WTC11 (cell line): ENCODE measurements at regions not wholly inside any gene's neighbourhood (a gene's known extent, or its start where the extent isn't known, plus 50 kb on each side); places are given as distances from the start of the nearest gene placed in this dataset.
A peak's percentile ranks its signal among the peaks of the same experiment; 100 is the strongest.

Source experiments
- ATAC-seq: fragments of 200-7000 bp; cut with Tn5 transposase; 2 replicates; pipeline ENCODE4 v1.10.0; 2021; ENCODE audit warnings: mild to moderate bottlenecking, moderate library complexity
- CTCF ChIA-PET: fragments of 300-600 bp; sonication (Branson Sonifier 250); formaldehyde crosslinking; loops from one replicate; lab custom pipeline; 2021; ENCODE audit warnings: antibody characterized with exemption; lab: Charles Lee
- POLR2A ChIA-PET: fragments of 350-600 bp; sonication (Branson Sonifier 250); formaldehyde crosslinking; loops from one replicate; lab custom pipeline; 2021; ENCODE audit warnings: antibody characterized with exemption; lab: Charles Lee
- DNase-seq: peaks from one replicate; pipeline ENCODE4 v3.0.0; 2021; ENCODE audit warnings: low spot score
- H3K27ac Mint-ChIP-seq: 2 replicates; pipeline ENCODE4 v1.8.0; 2021; ENCODE audit warnings: mixed read lengths
- H3K27me3 Mint-ChIP-seq: 2 replicates; pipeline ENCODE4 v1.8.0; 2021; ENCODE audit warnings: low read depth, mild to moderate bottlenecking, moderate library complexity, mixed read lengths
- H3K36me3 Mint-ChIP-seq: 2 replicates; pipeline ENCODE4 v1.8.0; 2021; ENCODE audit warnings: mixed read lengths
- H3K4me1 Mint-ChIP-seq: 2 replicates; pipeline ENCODE4 v1.8.0; 2022; ENCODE audit warnings: mixed read lengths
- H3K4me3 Mint-ChIP-seq: 2 replicates; pipeline ENCODE4 v1.8.0; 2021; ENCODE audit warnings: mild to moderate bottlenecking, moderate library complexity, mixed read lengths
- H3K9me3 Mint-ChIP-seq: 2 replicates; pipeline ENCODE4 v1.8.0; 2021; ENCODE audit warnings: mixed read lengths
- ESRRA ChIP-seq: sonication (generic); formaldehyde crosslinking; IDR thresholded peaks from 2 replicates; pipeline ENCODE4 v1.8.1; 2022; ENCODE audit warnings: mild to moderate bottlenecking, missing genetic modification reagents, borderline replicate concordance
- ETV6 ChIP-seq: sonication (generic); formaldehyde crosslinking; IDR thresholded peaks from 2 replicates; pipeline ENCODE4 v1.8.1; 2022; ENCODE audit warnings: mild to moderate bottlenecking, missing genetic modification reagents
- FOXJ3 ChIP-seq: sonication (generic); formaldehyde crosslinking; IDR thresholded peaks from 2 replicates; pipeline ENCODE4 v1.9.0; 2021; ENCODE audit warnings: missing genetic modification reagents, mild to moderate bottlenecking, borderline replicate concordance
- GTF2I ChIP-seq: fragments of 250-450 bp; sonication (Bioruptor Pico); conservative IDR thresholded peaks from 2 replicates; pipeline ENCODE4 v1.4.0; 2021; ENCODE audit warnings: mild to moderate bottlenecking
- NFYB ChIP-seq: sonication (generic); formaldehyde crosslinking; conservative IDR thresholded peaks from 2 replicates; pipeline ENCODE4 v1.8.0; 2022; ENCODE audit warnings: low read depth, missing genetic modification reagents
- RORB ChIP-seq: fragments of 250-450 bp; sonication (Bioruptor Pico); IDR thresholded peaks from 2 replicates; pipeline ENCODE4 v1.9.0; 2021; ENCODE audit warnings: mild to moderate bottlenecking
- SOX15 ChIP-seq: fragments of 250-450 bp; sonication (Bioruptor Pico); IDR thresholded peaks from 2 replicates; pipeline ENCODE4 v1.9.0; 2021; ENCODE audit warnings: mild to moderate bottlenecking
- TEAD1 ChIP-seq: sonication (generic); formaldehyde crosslinking; IDR thresholded peaks from 2 replicates; pipeline ENCODE4 v1.8.0; 2022; ENCODE audit warnings: mild to moderate bottlenecking, missing genetic modification reagents
- TP53 ChIP-seq: sonication (generic); formaldehyde crosslinking; IDR thresholded peaks from 2 replicates; pipeline ENCODE4 v1.8.1; 2023; ENCODE audit warnings: mild to moderate bottlenecking, missing genetic modification reagents
- ZNF121 ChIP-seq: sonication (generic); formaldehyde crosslinking; IDR thresholded peaks from 2 replicates; pipeline ENCODE4 v1.8.0; 2023; ENCODE audit warnings: missing genetic modification reagents
- ZNF219 ChIP-seq: sonication (generic); formaldehyde crosslinking; IDR thresholded peaks from 2 replicates; pipeline ENCODE4 v1.8.0; 2023; ENCODE audit warnings: missing genetic modification reagents, mild to moderate bottlenecking, borderline replicate concordance
- ZNF263 ChIP-seq: sonication (generic); formaldehyde crosslinking; IDR thresholded peaks from 2 replicates; pipeline ENCODE4 v1.8.1; 2022; ENCODE audit warnings: low read depth, mild to moderate bottlenecking, moderate library complexity, missing genetic modification reagents
- ZNF396 ChIP-seq: fragments of 250-450 bp; sonication (Bioruptor Pico); IDR thresholded peaks from 2 replicates; pipeline ENCODE4 v1.8.0; 2021; ENCODE audit warnings: mild to moderate bottlenecking, moderate library complexity, borderline replicate concordance
- TF ChIP-seq, protein P1 (sequence below): sonication (generic); formaldehyde crosslinking; IDR thresholded peaks from 2 replicates; pipeline ENCODE4 v1.8.0; 2022; ENCODE audit warnings: mild to moderate bottlenecking, missing genetic modification reagents
- TF ChIP-seq, protein P2 (sequence below): sonication (generic); formaldehyde crosslinking; IDR thresholded peaks from 2 replicates; pipeline ENCODE4 v1.8.1; 2022; ENCODE audit warnings: missing genetic modification reagents, borderline replicate concordance
- TF ChIP-seq, protein P3 (sequence below): sonication (generic); formaldehyde crosslinking; IDR thresholded peaks from 2 replicates; pipeline ENCODE4 v1.8.1; 2023; ENCODE audit warnings: mild to moderate bottlenecking, missing genetic modification reagents, moderate library complexity
- TF ChIP-seq, protein P4 (sequence below): fragments of 250-450 bp; sonication (Bioruptor Pico); IDR thresholded peaks from 2 replicates; pipeline ENCODE4 v1.8.0; 2021; ENCODE audit warnings: mild to moderate bottlenecking
- TF ChIP-seq, protein P5 (sequence below): sonication (generic); formaldehyde crosslinking; IDR thresholded peaks from 2 replicates; pipeline ENCODE4 v1.8.1; 2023; ENCODE audit warnings: mild to moderate bottlenecking, missing genetic modification reagents
- TF ChIP-seq, protein P6 (sequence below): sonication (generic); formaldehyde crosslinking; IDR thresholded peaks from 2 replicates; pipeline ENCODE4 v1.8.0; 2022; ENCODE audit warnings: mild to moderate bottlenecking, missing genetic modification reagents
- TF ChIP-seq, protein P7 (sequence below): sonication (generic); formaldehyde crosslinking; IDR thresholded peaks from 2 replicates; pipeline ENCODE4 v1.8.0; 2022; ENCODE audit warnings: mild to moderate bottlenecking, missing genetic modification reagents
- TF ChIP-seq, protein P8 (sequence below): sonication (generic); formaldehyde crosslinking; IDR thresholded peaks from 2 replicates; pipeline ENCODE4 v1.8.1; 2023; ENCODE audit warnings: mild to moderate bottlenecking, missing genetic modification reagents, moderate library complexity
- TF ChIP-seq, protein P9 (sequence below): sonication (generic); formaldehyde crosslinking; IDR thresholded peaks from 2 replicates; pipeline ENCODE4 v1.8.0; 2022; ENCODE audit warnings: missing genetic modification reagents
- TF ChIP-seq, protein P10 (sequence below): fragments of 250-450 bp; sonication (Bioruptor Pico); IDR thresholded peaks from 2 replicates; pipeline ENCODE4 v1.9.0; 2021; ENCODE audit warnings: mild to moderate bottlenecking

DNA sequence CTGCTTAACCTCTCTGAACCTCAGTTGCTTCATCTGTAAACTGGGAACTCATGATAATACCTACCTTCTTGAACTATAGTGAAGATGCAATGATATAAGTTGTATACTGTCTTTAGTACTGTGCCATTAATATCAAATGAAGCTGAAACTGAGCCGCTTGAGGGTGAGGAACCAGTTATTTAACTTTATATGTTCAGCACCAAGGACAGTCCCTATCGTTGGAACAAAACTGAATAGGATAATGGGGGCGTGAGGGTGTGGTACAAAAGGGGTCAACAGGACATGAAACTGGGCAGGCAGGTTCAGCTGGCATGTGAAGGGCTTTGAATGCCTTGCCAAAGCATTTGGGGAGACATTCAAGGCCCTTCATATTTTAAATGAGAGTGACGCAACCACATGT is 112.6 kb downstream of the C11orf91 start:
- H3K4me1 Mint-ChIP-seq, result peaks cover 9% of the 10 kb centered on the region
- no peaks in the 10 kb centered on the region for H3K27me3 Mint-ChIP-seq
- H3K36me3 Mint-ChIP-seq, result no peaks in the 10 kb centered on the region
- TF ChIP-seq, protein P1, sequence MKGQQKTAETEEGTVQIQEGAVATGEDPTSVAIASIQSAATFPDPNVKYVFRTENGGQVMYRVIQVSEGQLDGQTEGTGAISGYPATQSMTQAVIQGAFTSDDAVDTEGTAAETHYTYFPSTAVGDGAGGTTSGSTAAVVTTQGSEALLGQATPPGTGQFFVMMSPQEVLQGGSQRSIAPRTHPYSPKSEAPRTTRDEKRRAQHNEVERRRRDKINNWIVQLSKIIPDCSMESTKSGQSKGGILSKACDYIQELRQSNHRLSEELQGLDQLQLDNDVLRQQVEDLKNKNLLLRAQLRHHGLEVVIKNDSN (CRISPR knock-in tag), result no peak
- TF ChIP-seq GTF2I (CRISPR knock-in tag), result no peak
- TF ChIP-seq, protein P2, sequence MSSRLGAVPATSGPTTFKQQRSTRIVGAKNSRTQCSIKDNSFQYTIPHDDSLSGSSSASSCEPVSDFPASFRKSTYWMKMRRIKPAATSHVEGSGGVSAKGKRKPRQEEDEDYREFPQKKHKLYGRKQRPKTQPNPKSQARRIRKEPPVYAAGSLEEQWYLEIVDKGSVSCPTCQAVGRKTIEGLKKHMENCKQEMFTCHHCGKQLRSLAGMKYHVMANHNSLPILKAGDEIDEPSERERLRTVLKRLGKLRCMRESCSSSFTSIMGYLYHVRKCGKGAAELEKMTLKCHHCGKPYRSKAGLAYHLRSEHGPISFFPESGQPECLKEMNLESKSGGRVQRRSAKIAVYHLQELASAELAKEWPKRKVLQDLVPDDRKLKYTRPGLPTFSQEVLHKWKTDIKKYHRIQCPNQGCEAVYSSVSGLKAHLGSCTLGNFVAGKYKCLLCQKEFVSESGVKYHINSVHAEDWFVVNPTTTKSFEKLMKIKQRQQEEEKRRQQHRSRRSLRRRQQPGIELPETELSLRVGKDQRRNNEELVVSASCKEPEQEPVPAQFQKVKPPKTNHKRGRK (CRISPR knock-in tag), result no peak
- TF ChIP-seq RORB, result no peak
- TF ChIP-seq, protein P3, sequence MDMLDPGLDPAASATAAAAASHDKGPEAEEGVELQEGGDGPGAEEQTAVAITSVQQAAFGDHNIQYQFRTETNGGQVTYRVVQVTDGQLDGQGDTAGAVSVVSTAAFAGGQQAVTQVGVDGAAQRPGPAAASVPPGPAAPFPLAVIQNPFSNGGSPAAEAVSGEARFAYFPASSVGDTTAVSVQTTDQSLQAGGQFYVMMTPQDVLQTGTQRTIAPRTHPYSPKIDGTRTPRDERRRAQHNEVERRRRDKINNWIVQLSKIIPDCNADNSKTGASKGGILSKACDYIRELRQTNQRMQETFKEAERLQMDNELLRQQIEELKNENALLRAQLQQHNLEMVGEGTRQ (CRISPR knock-in tag), result no peak
- TF ChIP-seq, protein P4, sequence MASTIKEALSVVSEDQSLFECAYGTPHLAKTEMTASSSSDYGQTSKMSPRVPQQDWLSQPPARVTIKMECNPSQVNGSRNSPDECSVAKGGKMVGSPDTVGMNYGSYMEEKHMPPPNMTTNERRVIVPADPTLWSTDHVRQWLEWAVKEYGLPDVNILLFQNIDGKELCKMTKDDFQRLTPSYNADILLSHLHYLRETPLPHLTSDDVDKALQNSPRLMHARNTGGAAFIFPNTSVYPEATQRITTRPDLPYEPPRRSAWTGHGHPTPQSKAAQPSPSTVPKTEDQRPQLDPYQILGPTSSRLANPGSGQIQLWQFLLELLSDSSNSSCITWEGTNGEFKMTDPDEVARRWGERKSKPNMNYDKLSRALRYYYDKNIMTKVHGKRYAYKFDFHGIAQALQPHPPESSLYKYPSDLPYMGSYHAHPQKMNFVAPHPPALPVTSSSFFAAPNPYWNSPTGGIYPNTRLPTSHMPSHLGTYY (CRISPR knock-in tag), result no peak
- TF ChIP-seq NFYB (CRISPR knock-in tag), result no peak
- no peak for TF ChIP-seq ZNF121 (CRISPR knock-in tag)
- TF ChIP-seq SOX15 (CRISPR knock-in tag), result no peak
- TF ChIP-seq, protein P5, sequence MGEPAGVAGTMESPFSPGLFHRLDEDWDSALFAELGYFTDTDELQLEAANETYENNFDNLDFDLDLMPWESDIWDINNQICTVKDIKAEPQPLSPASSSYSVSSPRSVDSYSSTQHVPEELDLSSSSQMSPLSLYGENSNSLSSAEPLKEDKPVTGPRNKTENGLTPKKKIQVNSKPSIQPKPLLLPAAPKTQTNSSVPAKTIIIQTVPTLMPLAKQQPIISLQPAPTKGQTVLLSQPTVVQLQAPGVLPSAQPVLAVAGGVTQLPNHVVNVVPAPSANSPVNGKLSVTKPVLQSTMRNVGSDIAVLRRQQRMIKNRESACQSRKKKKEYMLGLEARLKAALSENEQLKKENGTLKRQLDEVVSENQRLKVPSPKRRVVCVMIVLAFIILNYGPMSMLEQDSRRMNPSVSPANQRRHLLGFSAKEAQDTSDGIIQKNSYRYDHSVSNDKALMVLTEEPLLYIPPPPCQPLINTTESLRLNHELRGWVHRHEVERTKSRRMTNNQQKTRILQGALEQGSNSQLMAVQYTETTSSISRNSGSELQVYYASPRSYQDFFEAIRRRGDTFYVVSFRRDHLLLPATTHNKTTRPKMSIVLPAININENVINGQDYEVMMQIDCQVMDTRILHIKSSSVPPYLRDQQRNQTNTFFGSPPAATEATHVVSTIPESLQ (CRISPR knock-in tag), result no peak
- TF ChIP-seq, protein P6, sequence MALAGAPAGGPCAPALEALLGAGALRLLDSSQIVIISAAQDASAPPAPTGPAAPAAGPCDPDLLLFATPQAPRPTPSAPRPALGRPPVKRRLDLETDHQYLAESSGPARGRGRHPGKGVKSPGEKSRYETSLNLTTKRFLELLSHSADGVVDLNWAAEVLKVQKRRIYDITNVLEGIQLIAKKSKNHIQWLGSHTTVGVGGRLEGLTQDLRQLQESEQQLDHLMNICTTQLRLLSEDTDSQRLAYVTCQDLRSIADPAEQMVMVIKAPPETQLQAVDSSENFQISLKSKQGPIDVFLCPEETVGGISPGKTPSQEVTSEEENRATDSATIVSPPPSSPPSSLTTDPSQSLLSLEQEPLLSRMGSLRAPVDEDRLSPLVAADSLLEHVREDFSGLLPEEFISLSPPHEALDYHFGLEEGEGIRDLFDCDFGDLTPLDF (CRISPR knock-in tag), result no peak
- TF ChIP-seq ZNF263 (CRISPR knock-in tag), result no peak
- no peak for TF ChIP-seq ETV6
- TF ChIP-seq ESRRA, result no peak
- TF ChIP-seq, protein P7, sequence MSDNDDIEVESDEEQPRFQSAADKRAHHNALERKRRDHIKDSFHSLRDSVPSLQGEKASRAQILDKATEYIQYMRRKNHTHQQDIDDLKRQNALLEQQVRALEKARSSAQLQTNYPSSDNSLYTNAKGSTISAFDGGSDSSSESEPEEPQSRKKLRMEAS, result no peak
- no peak for TF ChIP-seq ZNF396
- TF ChIP-seq TP53 (CRISPR knock-in tag), result no peak
- TF ChIP-seq TEAD1 (CRISPR knock-in tag), result no peak
- H3K9me3 Mint-ChIP-seq, result 0 out of 2 replicates have a peak, but pooled peaks cover 4% of the 10 kb centered on the region
- ATAC-seq, result 0 out of 2 replicates have a peak, but pooled peaks have one; percentile 24
- POLR2A ChIA-PET, result no interaction called here
- H3K4me3 Mint-ChIP-seq, result no peak overlapping the region
- CTCF ChIA-PET, result no interaction called here
- no peak overlapping the region for H3K27ac Mint-ChIP-seq
- DNase-seq, result no peak

DNA sequence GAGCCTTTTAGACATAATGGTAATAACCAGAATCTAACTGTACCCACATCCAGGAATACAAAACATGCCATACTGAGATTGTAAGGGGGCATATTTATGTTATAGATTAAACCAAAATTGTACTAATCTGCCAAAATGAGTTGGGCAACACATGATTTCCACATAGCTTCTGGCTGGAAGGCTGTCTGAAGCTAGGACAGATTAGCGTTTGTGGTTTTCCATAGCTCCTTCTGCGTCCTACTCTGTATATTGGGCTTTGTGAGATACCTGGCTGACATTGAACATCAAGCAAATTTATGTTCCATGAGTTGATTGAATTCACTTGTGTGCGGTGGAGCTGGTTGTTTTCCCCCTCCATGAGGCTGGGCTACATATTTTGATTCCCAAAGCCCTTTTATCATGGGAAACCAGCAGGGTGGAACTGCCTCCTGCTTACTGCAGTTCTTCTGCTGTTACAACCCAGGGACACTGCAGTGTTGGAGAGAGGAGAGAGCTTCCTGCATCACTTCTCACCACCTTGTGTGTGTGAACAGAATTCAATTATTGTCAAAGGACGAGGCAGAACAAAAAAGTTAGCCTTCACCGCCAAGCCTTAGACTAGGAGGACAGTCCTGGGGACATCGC is 114.9 kb downstream of the C11orf91 start:
- POLR2A ChIA-PET, result no interaction called here
- DNase-seq (no peak), ATAC-seq (no peak)
- H3K9me3 Mint-ChIP-seq, result 0 out of 2 replicates have a peak, but pooled peaks cover 4% of the 10 kb centered on the region
- H3K36me3 Mint-ChIP-seq, result no peaks in the 10 kb centered on the region
- H3K4me3 Mint-ChIP-seq, result no peak overlapping the region
- H3K27ac Mint-ChIP-seq, result no peak overlapping the region
- H3K4me1 Mint-ChIP-seq, result peaks cover 9% of the 10 kb centered on the region
- no peaks in the 10 kb centered on the region for H3K27me3 Mint-ChIP-seq
- CTCF ChIA-PET, result no interaction called here
- TF ChIP-seq, protein P7, result no peak
- TF ChIP-seq, protein P8, sequence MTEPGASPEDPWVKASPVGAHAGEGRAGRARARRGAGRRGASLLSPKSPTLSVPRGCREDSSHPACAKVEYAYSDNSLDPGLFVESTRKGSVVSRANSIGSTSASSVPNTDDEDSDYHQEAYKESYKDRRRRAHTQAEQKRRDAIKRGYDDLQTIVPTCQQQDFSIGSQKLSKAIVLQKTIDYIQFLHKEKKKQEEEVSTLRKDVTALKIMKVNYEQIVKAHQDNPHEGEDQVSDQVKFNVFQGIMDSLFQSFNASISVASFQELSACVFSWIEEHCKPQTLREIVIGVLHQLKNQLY, result no peak
- TF ChIP-seq FOXJ3 (CRISPR knock-in tag) (no peak), ZNF219 (CRISPR knock-in tag) (no peak)
- TF ChIP-seq, protein P9, sequence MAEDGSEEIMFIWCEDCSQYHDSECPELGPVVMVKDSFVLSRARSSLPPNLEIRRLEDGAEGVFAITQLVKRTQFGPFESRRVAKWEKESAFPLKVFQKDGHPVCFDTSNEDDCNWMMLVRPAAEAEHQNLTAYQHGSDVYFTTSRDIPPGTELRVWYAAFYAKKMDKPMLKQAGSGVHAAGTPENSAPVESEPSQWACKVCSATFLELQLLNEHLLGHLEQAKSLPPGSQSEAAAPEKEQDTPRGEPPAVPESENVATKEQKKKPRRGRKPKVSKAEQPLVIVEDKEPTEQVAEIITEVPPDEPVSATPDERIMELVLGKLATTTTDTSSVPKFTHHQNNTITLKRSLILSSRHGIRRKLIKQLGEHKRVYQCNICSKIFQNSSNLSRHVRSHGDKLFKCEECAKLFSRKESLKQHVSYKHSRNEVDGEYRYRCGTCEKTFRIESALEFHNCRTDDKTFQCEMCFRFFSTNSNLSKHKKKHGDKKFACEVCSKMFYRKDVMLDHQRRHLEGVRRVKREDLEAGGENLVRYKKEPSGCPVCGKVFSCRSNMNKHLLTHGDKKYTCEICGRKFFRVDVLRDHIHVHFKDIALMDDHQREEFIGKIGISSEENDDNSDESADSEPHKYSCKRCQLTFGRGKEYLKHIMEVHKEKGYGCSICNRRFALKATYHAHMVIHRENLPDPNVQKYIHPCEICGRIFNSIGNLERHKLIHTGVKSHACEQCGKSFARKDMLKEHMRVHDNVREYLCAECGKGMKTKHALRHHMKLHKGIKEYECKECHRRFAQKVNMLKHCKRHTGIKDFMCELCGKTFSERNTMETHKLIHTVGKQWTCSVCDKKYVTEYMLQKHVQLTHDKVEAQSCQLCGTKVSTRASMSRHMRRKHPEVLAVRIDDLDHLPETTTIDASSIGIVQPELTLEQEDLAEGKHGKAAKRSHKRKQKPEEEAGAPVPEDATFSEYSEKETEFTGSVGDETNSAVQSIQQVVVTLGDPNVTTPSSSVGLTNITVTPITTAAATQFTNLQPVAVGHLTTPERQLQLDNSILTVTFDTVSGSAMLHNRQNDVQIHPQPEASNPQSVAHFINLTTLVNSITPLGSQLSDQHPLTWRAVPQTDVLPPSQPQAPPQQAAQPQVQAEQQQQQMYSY (CRISPR knock-in tag), result no peak
- TF ChIP-seq, protein P10, sequence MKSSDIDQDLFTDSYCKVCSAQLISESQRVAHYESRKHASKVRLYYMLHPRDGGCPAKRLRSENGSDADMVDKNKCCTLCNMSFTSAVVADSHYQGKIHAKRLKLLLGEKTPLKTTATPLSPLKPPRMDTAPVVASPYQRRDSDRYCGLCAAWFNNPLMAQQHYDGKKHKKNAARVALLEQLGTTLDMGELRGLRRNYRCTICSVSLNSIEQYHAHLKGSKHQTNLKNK (CRISPR knock-in tag), result no peak
